Calu3 (cell line): ENCODE measurements at regions not wholly inside any gene's neighbourhood (a gene's known extent, or its start where the extent isn't known, plus 50 kb on each side); places are given as distances from the start of the nearest gene placed in this dataset.

Experiments
- BruUV-seq: library from RNA; stranded (reverse); fragments of 400-500 nt; replicated peaks from 2 replicates; lab custom pipeline; 2021; lab: Mats Ljungman, UMichigan
- CTCF ChIA-PET: fragments of 300-600 bp; sonication (Branson Sonifier 250); formaldehyde crosslinking; loops from one replicate; lab custom pipeline; 2022; ENCODE audit warnings: antibody characterized with exemption; lab: Charles Lee
- DNase-seq: peaks from one replicate; pipeline ENCODE4 v3.0.0; 2022
- H3K27ac Mint-ChIP-seq: one replicate; pipeline ENCODE4 v1.8.0; 2022; ENCODE audit warnings: mixed read lengths; ENCODE audit not compliant: unreplicated experiment
- H3K27me3 Mint-ChIP-seq: one replicate; pipeline ENCODE4 v1.8.0; 2022; ENCODE audit warnings: mixed read lengths; ENCODE audit not compliant: unreplicated experiment
- H3K36me3 Mint-ChIP-seq: one replicate; pipeline ENCODE4 v1.8.0; 2022; ENCODE audit warnings: mild to moderate bottlenecking, moderate library complexity, mixed read lengths; ENCODE audit not compliant: insufficient read depth, unreplicated experiment
- H3K4me1 Mint-ChIP-seq: one replicate; pipeline ENCODE4 v1.8.0; 2022; ENCODE audit warnings: mild to moderate bottlenecking, low read depth, mixed read lengths; ENCODE audit not compliant: unreplicated experiment
- H3K4me3 Mint-ChIP-seq: one replicate; pipeline ENCODE4 v1.8.0; 2022; ENCODE audit warnings: mild to moderate bottlenecking, low read depth, moderate library complexity, mixed read lengths; ENCODE audit not compliant: unreplicated experiment
- H3K9me3 Mint-ChIP-seq: one replicate; pipeline ENCODE4 v1.8.0; 2022; ENCODE audit warnings: low read depth, mixed read lengths; ENCODE audit not compliant: unreplicated experiment
- CTCF ChIP-seq: fragments of 200-600 bp; IDR thresholded peaks from one replicate; pipeline ENCODE4 v1.8.0; 2022; ENCODE audit warnings: antibody characterized with exemption; ENCODE audit not compliant: unreplicated experiment
- intact Hi-C: fragments of 100-400 bp; cut with micrococcal nuclease; formaldehyde crosslinking; loops from one replicate; pipeline ENCODE4 v1.10.0; 2022; ENCODE audit not compliant: unreplicated experiment

GRCh38 chr1:2948751-2949680 lies 72.3 kb upstream of the ACTRT2 start:
- Mint-ChIP-seq H3K4me3 (no peak overlapping the region), H3K27me3 (peaks cover 62% of the 10 kb centered on the region), H3K36me3 (no peaks in the 10 kb centered on the region), H3K27ac (no peak overlapping the region), H3K4me1 (no peaks in the 10 kb centered on the region), H3K9me3 (no peaks in the 10 kb centered on the region)
- CTCF ChIA-PET: no interaction called here
- TF ChIP-seq CTCF: no peak
- no peak for DNase-seq
- no TSS peak for BruUV-seq
- intact Hi-C loops: no loop called here

GRCh38 chr1:2949966-2950925 lies 71.0 kb upstream of the ACTRT2 start:
- Mint-ChIP-seq H3K27ac (no peak overlapping the region), H3K36me3 (no peaks in the 10 kb centered on the region), H3K4me3 (no peak overlapping the region), H3K27me3 (peaks cover 62% of the 10 kb centered on the region), H3K4me1 (no peaks in the 10 kb centered on the region), H3K9me3 (no peaks in the 10 kb centered on the region)
- CTCF ChIA-PET: interaction anchor here (0.9 kb wide), 1 partner anchor 31 kb away, joined by 3 read pairs; no protein-coding TSS in a partner anchor
- no peak for TF ChIP-seq CTCF
- intact Hi-C loops: no loop called here
- DNase-seq: no peak
- no TSS peak for BruUV-seq

GRCh38 chr1:2950926-2951305 lies 70.4 kb upstream of the ACTRT2 start:
- no peak for DNase-seq
- no peaks in the 10 kb centered on the region for H3K9me3 Mint-ChIP-seq
- H3K27me3 Mint-ChIP-seq: peaks cover 62% of the 10 kb centered on the region
- intact Hi-C loops: no loop called here
- no TSS peak for BruUV-seq
- H3K36me3 Mint-ChIP-seq: no peaks in the 10 kb centered on the region
- no peaks in the 10 kb centered on the region for H3K4me1 Mint-ChIP-seq
- H3K27ac Mint-ChIP-seq: no peak overlapping the region
- no peak for TF ChIP-seq CTCF
- H3K4me3 Mint-ChIP-seq: no peak overlapping the region
- CTCF ChIA-PET: interaction anchor here (0.9 kb wide), 1 partner anchor 30 kb away, joined by 3 read pairs; no protein-coding TSS in a partner anchor

- peaks cover 56% of the 10 kb centered on the region for H3K27me3 Mint-ChIP-seq
- CTCF ChIA-PET: no interaction called here
- no peak overlapping the region for H3K4me3 Mint-ChIP-seq
- BruUV-seq: no TSS peak
- intact Hi-C loops: no loop called here
- H3K27ac Mint-ChIP-seq: no peak overlapping the region
- no peak for DNase-seq
- peaks cover 6% of the 10 kb centered on the region for H3K9me3 Mint-ChIP-seq
- no peaks in the 10 kb centered on the region for H3K36me3 Mint-ChIP-seq
- no peak for TF ChIP-seq CTCF
- H3K4me1 Mint-ChIP-seq: no peaks in the 10 kb centered on the region
Measured at GRCh38 chr1:2951856-2952255, 69.4 kb upstream of the ACTRT2 start.
